ENCODE measurements at regions not wholly inside any gene's neighbourhood (a gene's known extent, or its start where the extent isn't known, plus 50 kb on each side); places are given as distances from the start of the nearest gene placed in this dataset.

DNA sequence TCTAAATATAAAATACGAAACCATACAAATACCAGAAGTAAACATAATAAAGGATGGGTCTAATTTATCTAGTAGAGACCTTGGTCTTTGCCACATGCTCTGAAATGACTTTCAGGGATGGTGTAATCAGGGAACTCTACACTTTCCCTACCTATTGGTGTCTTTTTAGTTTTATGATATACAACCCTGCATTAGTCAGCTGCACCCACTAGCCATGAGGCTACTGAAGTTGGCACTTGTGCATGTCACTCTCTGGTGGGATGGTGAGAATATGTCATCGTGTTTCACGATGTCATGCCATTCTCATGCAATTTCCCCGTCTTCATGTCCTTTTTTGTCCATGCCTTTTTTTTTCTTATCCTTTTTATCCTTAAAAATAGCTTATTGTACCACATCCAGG lies 234.9 kb upstream of the ACTBL2 start:
- no peak for TF ChIP-seq POLR2AphosphoS5 (IDR thresholded peaks at IDR 0.05)
- TF ChIP-seq, protein P1, sequence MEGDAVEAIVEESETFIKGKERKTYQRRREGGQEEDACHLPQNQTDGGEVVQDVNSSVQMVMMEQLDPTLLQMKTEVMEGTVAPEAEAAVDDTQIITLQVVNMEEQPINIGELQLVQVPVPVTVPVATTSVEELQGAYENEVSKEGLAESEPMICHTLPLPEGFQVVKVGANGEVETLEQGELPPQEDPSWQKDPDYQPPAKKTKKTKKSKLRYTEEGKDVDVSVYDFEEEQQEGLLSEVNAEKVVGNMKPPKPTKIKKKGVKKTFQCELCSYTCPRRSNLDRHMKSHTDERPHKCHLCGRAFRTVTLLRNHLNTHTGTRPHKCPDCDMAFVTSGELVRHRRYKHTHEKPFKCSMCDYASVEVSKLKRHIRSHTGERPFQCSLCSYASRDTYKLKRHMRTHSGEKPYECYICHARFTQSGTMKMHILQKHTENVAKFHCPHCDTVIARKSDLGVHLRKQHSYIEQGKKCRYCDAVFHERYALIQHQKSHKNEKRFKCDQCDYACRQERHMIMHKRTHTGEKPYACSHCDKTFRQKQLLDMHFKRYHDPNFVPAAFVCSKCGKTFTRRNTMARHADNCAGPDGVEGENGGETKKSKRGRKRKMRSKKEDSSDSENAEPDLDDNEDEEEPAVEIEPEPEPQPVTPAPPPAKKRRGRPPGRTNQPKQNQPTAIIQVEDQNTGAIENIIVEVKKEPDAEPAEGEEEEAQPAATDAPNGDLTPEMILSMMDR (IDR thresholded peaks at IDR 0.05) = no peak
